ENCODE measurements at regions not wholly inside any gene's neighbourhood (a gene's known extent, or its start where the extent isn't known, plus 50 kb on each side); places are given as distances from the start of the nearest gene placed in this dataset.

- H4K20me1 ChIP-seq (ENCODE audit: insufficient read depth, low read depth, low read length): no peaks in the 10 kb centered on the region
- H3K27ac ChIP-seq (ENCODE audit: low read length): no peak overlapping the region
- H3K27me3 ChIP-seq (ENCODE audit: low read length): no peaks in the 10 kb centered on the region
- DNase-seq: no peak
- H3K9me3 ChIP-seq (ENCODE audit: low read length): peaks cover 36% of the 10 kb centered on the region
- H3K4me2 ChIP-seq (ENCODE audit: low read depth, low read length, poor library complexity, severe bottlenecking): no peak overlapping the region
- no peak overlapping the region for H3K4me3 ChIP-seq (ENCODE audit: low read length)
- no peak overlapping the region for H3K9ac ChIP-seq (ENCODE audit: low read length)
- H3K9me2 ChIP-seq (replicated peaks; ENCODE audit: insufficient read depth, low read length): no peaks in the 10 kb centered on the region
- no peak overlapping the region for H2AFZ ChIP-seq (ENCODE audit: low read length)
- no peaks in the 10 kb centered on the region for H3K36me3 ChIP-seq (ENCODE audit: insufficient read depth, low read length)
- no peaks in the 10 kb centered on the region for H3K79me2 ChIP-seq (ENCODE audit: low read length)
- H3K4me1 ChIP-seq (ENCODE audit: low read length): no peaks in the 10 kb centered on the region
These were observed 329.6 kb downstream of the EFNB2 start for GRCh38 chr13:106205871-106206270.

DNA sequence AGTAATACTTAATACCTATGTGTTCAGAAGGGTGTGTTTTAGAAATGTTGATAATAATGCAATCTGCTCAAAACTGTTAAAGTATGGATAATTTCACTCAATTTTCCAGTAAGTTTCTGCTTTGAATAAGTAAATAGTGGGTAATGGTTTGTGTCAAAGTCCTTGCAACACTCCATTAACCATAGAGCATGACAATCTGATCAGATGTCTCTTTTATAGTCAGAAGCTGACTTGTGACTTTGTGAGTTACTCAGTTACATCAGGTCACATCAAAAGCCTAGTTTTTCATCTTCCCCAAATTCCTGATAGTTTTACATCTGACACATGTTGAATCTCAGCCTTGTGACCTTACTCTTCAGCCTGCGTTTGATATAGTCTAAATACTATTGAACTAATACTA is 338.0 kb downstream of the EFNB2 start:
- H4K20me1 ChIP-seq (ENCODE audit: insufficient read depth, low read depth, low read length): no peaks in the 10 kb centered on the region
- H3K9me3 ChIP-seq (ENCODE audit: low read length): peaks cover 4% of the 10 kb centered on the region; the same call in 1 of the 2 replicates
- H3K9me2 ChIP-seq (replicated peaks; ENCODE audit: insufficient read depth, low read length): no peaks in the 10 kb centered on the region; the same call in 1 of the 2 replicates
- no peak overlapping the region for H3K9ac ChIP-seq (ENCODE audit: low read length)
- DNase-seq: no peak
- no peaks in the 10 kb centered on the region for H3K4me1 ChIP-seq (ENCODE audit: low read length)
- H3K27ac ChIP-seq (ENCODE audit: low read length): no peak overlapping the region
- no peaks in the 10 kb centered on the region for H3K27me3 ChIP-seq (ENCODE audit: low read length)
- no peaks in the 10 kb centered on the region for H3K36me3 ChIP-seq (ENCODE audit: insufficient read depth, low read length)
- H2AFZ ChIP-seq (ENCODE audit: low read length): no peak overlapping the region
- no peak overlapping the region for H3K4me3 ChIP-seq (ENCODE audit: low read length)
- no peak overlapping the region for H3K4me2 ChIP-seq (ENCODE audit: low read depth, low read length, poor library complexity, severe bottlenecking)
- H3K79me2 ChIP-seq (ENCODE audit: low read length): no peaks in the 10 kb centered on the region

DNA sequence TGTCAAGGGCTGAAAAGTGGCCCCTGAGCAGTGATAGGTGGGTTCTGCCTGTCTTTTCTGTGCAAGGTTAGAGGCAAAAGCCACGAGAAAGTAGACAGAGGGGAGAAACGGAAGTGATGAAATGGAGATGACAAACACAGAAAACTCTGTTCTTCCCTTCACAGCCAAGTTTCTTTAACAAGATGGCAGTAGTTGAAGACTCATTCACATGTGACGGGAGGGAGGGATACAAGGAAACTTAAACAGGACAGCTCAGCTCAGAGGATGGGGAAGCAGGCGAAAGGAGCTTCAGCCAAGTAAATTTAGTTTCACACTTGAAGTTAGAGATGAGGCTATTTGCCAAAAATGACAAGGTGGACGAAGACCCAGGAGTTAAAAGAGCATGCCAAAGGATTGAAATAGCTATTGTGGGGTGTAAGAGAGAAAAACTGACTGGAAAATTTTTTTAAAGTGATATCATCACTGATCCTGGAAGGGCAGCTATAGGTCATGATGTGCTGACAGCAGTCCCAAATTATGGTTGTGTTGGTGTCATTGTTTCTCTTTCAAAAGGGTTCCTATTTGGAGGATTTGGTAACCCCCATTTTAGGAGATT is 347.9 kb downstream of the EFNB2 start:
- H3K4me2 ChIP-seq (ENCODE audit: low read depth, low read length, poor library complexity, severe bottlenecking): no peak overlapping the region
- H3K4me3 ChIP-seq (ENCODE audit: low read length): no peak overlapping the region
- peaks cover 20% of the 10 kb centered on the region for H3K9me3 ChIP-seq (ENCODE audit: low read length)
- no peaks in the 10 kb centered on the region for H3K27me3 ChIP-seq (ENCODE audit: low read length)
- H3K9me2 ChIP-seq (replicated peaks; ENCODE audit: insufficient read depth, low read length): no peaks in the 10 kb centered on the region
- no peaks in the 10 kb centered on the region for H3K4me1 ChIP-seq (ENCODE audit: low read length)
- no peaks in the 10 kb centered on the region for H3K36me3 ChIP-seq (ENCODE audit: insufficient read depth, low read length)
- no peaks in the 10 kb centered on the region for H4K20me1 ChIP-seq (ENCODE audit: insufficient read depth, low read depth, low read length)
- H3K27ac ChIP-seq (ENCODE audit: low read length): no peak overlapping the region
- no peak for DNase-seq
- H3K79me2 ChIP-seq (ENCODE audit: low read length): no peaks in the 10 kb centered on the region
- no peak overlapping the region for H3K9ac ChIP-seq (ENCODE audit: low read length)
- no peak overlapping the region for H2AFZ ChIP-seq (ENCODE audit: low read length)

DNA sequence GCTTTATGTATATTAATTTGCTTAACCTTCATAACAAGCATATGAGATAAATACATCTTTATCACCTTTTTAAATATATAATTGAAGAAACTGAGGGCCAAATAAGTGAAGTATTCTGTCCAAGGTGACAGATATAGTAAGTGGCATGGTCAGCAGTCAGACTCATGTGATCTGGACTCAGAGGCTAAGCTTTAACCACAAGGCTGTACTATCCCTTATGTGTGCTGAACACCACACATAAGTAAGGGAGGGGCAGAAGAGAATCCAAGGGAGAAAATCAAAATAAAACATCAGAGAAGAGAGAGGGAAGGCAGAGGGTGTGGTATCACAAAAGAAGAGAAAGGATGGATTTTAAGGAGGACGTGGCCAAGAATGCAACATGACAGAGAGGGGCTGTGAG is 348.4 kb downstream of the EFNB2 start:
- Histone ChIP-seq H3K4me1 (ENCODE audit: low read length) (no peaks in the 10 kb centered on the region), H3K9me2 (replicated peaks; ENCODE audit: insufficient read depth, low read length) (no peaks in the 10 kb centered on the region), H3K9me3 (ENCODE audit: low read length) (peaks cover 20% of the 10 kb centered on the region), H3K9ac (ENCODE audit: low read length) (no peak overlapping the region), H3K4me3 (ENCODE audit: low read length) (no peak overlapping the region), H3K36me3 (ENCODE audit: insufficient read depth, low read length) (no peaks in the 10 kb centered on the region), H3K27ac (ENCODE audit: low read length) (no peak overlapping the region), H3K4me2 (ENCODE audit: low read depth, low read length, poor library complexity, severe bottlenecking) (no peak overlapping the region), H2AFZ (ENCODE audit: low read length) (no peak overlapping the region), H4K20me1 (ENCODE audit: insufficient read depth, low read depth, low read length) (no peaks in the 10 kb centered on the region), H3K79me2 (ENCODE audit: low read length) (no peaks in the 10 kb centered on the region), H3K27me3 (ENCODE audit: low read length) (no peaks in the 10 kb centered on the region)
- no peak for DNase-seq

DNA sequence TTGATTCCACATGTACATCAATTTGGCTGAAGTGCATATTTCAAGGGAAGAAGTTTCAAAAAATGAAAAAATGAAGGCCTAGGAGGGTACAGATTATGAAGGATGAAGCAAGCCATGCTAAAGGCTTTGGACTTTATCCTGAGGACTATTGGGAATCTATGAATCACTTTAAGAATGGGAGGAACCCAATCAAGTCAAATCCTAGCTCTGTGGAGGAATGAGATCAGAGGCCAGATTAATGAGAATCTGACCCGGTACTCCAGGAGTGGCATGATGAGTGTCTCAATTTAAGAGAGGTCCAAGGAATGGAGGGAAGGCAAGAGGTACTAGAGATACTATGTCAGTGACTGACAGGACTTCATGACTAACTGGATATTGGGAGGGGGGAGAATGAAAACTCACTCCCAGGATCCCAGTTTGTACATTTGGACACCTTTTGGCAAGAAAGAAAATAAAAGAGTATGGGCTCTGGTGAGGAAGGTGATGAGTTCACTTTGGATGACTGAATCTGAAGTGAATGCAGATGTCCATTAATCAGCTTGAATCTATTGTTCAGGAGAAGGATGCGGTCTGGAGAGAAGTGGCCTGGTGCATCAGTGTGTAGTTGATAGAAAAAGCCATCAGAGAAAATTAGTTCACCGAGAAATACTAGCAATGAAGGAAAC is 349.0 kb downstream of the EFNB2 start:
- Histone ChIP-seq H3K79me2 (ENCODE audit: low read length) (no peaks in the 10 kb centered on the region), H3K9me2 (replicated peaks; ENCODE audit: insufficient read depth, low read length) (no peaks in the 10 kb centered on the region), H3K9me3 (ENCODE audit: low read length) (peaks cover 19% of the 10 kb centered on the region), H3K36me3 (ENCODE audit: insufficient read depth, low read length) (no peaks in the 10 kb centered on the region), H3K4me1 (ENCODE audit: low read length) (no peaks in the 10 kb centered on the region), H3K4me2 (ENCODE audit: low read depth, low read length, poor library complexity, severe bottlenecking) (no peak overlapping the region), H3K27me3 (ENCODE audit: low read length) (no peaks in the 10 kb centered on the region), H3K9ac (ENCODE audit: low read length) (no peak overlapping the region), H3K4me3 (ENCODE audit: low read length) (no peak overlapping the region), H2AFZ (ENCODE audit: low read length) (no peak overlapping the region), H4K20me1 (ENCODE audit: insufficient read depth, low read depth, low read length) (no peaks in the 10 kb centered on the region), H3K27ac (ENCODE audit: low read length) (no peak overlapping the region)
- no peak for DNase-seq

- no peak overlapping the region for H2AFZ ChIP-seq (ENCODE audit: low read length)
- H3K27me3 ChIP-seq (ENCODE audit: low read length): no peaks in the 10 kb centered on the region
- H3K27ac ChIP-seq (ENCODE audit: low read length): no peak overlapping the region
- no peak overlapping the region for H3K9ac ChIP-seq (ENCODE audit: low read length)
- H3K9me2 ChIP-seq (replicated peaks; ENCODE audit: insufficient read depth, low read length): no peaks in the 10 kb centered on the region
- H3K4me3 ChIP-seq (ENCODE audit: low read length): no peak overlapping the region
- no peaks in the 10 kb centered on the region for H4K20me1 ChIP-seq (ENCODE audit: insufficient read depth, low read depth, low read length)
- no peak overlapping the region for H3K4me2 ChIP-seq (ENCODE audit: low read depth, low read length, poor library complexity, severe bottlenecking)
- peaks cover 19% of the 10 kb centered on the region for H3K9me3 ChIP-seq (ENCODE audit: low read length)
- no peaks in the 10 kb centered on the region for H3K79me2 ChIP-seq (ENCODE audit: low read length)
- DNase-seq: no peak
- no peaks in the 10 kb centered on the region for H3K4me1 ChIP-seq (ENCODE audit: low read length)
- H3K36me3 ChIP-seq (ENCODE audit: insufficient read depth, low read length): no peaks in the 10 kb centered on the region
These were observed 350.7 kb downstream of the EFNB2 start for GRCh38 chr13:106184790-106185189.

DNA sequence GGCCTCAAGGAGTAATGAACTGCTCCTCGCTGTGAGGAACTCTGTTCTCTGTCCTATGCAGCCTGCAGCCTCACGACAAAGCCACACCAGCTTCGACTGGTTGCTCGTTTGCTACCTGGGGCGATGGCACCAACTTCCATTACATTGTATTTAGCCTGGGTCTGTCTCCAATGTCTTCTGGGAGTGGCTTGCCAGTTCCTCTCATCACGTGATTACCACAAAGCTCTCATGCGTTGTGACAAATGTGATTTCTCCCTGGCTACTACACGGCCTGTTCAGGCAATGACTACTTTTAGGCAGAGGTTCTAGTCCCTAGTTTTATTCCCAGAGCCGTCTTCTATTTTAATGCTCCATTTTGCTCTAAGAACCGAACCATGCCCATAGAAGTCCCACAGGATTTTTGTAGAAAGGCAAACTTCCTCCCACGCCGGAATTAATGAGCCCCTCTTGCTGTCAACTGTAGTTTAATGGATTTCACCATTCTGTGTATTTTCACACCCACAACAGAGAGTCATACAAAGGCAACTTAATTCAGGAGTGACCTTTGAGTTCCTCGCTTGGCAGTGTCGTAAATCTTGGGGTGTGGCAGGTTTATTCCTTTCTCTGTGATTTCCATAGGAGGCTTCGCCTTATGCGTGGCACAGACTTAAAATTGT is 351.9 kb downstream of the EFNB2 start:
- Histone ChIP-seq H3K79me2 (ENCODE audit: low read length) (no peaks in the 10 kb centered on the region), H3K9ac (ENCODE audit: low read length) (no peak overlapping the region), H3K9me2 (replicated peaks; ENCODE audit: insufficient read depth, low read length) (no peaks in the 10 kb centered on the region), H3K4me2 (ENCODE audit: low read depth, low read length, poor library complexity, severe bottlenecking) (no peak overlapping the region), H2AFZ (ENCODE audit: low read length) (no peak overlapping the region), H3K27me3 (ENCODE audit: low read length) (no peaks in the 10 kb centered on the region), H3K4me1 (ENCODE audit: low read length) (no peaks in the 10 kb centered on the region), H4K20me1 (ENCODE audit: insufficient read depth, low read depth, low read length) (no peaks in the 10 kb centered on the region), H3K36me3 (ENCODE audit: insufficient read depth, low read length) (no peaks in the 10 kb centered on the region), H3K9me3 (ENCODE audit: low read length) (peaks cover 28% of the 10 kb centered on the region), H3K27ac (ENCODE audit: low read length) (no peak overlapping the region), H3K4me3 (ENCODE audit: low read length) (no peak overlapping the region)
- DNase-seq: no peak

DNA sequence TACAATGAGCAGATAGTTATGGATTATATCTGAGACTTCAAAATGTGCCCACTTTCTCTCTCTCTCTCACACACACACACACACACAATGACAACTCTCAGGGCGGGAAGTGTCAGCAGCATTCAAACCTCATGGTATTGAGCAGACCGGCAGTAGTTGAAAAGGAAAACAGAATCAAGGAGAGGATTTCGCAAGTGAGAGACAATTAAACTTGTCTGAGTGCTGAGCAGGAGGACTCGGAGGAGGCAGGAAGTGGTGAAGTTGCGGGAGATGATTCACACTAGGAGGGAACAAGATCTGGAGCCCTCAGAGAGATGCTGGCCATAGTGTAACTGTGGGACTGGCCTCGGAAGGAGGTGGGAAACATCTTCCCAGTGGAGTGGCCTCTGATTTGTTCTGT is 353.1 kb downstream of the EFNB2 start:
- Histone ChIP-seq H3K9ac (ENCODE audit: low read length) (no peak overlapping the region), H3K4me3 (ENCODE audit: low read length) (no peak overlapping the region), H3K4me1 (ENCODE audit: low read length) (no peaks in the 10 kb centered on the region), H4K20me1 (ENCODE audit: insufficient read depth, low read depth, low read length) (no peaks in the 10 kb centered on the region), H3K27me3 (ENCODE audit: low read length) (no peaks in the 10 kb centered on the region), H3K9me3 (ENCODE audit: low read length) (peaks cover 26% of the 10 kb centered on the region), H2AFZ (ENCODE audit: low read length) (no peak overlapping the region), H3K9me2 (replicated peaks; ENCODE audit: insufficient read depth, low read length) (no peaks in the 10 kb centered on the region), H3K36me3 (ENCODE audit: insufficient read depth, low read length) (no peaks in the 10 kb centered on the region), H3K27ac (ENCODE audit: low read length) (no peak overlapping the region), H3K79me2 (ENCODE audit: low read length) (no peaks in the 10 kb centered on the region), H3K4me2 (ENCODE audit: low read depth, low read length, poor library complexity, severe bottlenecking) (no peak overlapping the region)
- no peak for DNase-seq
